HG03045 (cell line): ENCODE measurements at regions not wholly inside any gene's neighbourhood (a gene's known extent, or its start where the extent isn't known, plus 50 kb on each side); places are given as distances from the start of the nearest gene placed in this dataset.
"Not testable (repeated sequence)": the region's sequence is repeated elsewhere in the genome, so short reads cannot be mapped to it uniquely, and the experiment has no call there.

Source experiments
- ATAC-seq: cut with Tn5 transposase; IDR thresholded peaks from one replicate; pipeline ENCODE4 v1.9.1; 2021; ENCODE audit warnings: mild to moderate bottlenecking, moderate library complexity; ENCODE audit not compliant: unreplicated experiment

DNA sequence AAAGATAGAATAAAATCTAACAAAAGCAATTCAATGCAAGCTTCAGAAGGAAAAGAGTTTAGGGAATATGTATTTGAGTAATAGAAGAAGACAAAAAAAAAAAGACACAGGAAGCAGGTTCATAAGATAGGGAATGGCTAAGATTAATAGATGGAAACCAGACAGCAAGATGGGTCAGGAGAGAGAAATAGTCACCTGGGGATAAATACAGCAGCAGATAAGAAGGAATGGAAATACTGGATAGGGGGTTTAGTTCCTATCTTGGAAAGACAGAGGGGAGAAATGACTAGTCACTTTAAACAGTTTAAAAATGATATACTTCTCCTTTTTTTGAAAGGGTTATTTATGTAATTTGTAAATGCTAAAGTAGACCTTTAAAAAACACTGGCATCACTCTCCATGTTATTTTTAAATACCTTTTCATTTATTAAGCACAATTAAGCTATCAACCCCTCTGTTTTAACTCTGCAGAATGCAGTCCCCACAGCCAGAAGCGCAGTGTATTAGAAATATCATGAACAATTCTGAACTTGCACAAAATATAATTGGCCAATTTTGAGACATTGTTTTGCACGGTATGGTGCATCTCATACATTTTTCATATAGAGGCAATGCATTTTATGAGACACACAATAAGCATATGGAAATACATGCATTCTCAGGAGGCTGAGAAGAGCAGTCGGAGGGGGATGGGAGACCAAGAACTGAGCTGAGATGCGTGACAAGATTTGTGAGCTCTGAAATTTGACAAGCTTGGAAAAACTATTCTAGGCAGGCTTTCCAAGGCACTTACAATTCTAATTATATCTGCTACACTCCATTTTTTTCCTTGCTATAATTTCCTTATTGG, 303.4 kb upstream of the PRICKLE1 start:
- no peak for ATAC-seq

DNA sequence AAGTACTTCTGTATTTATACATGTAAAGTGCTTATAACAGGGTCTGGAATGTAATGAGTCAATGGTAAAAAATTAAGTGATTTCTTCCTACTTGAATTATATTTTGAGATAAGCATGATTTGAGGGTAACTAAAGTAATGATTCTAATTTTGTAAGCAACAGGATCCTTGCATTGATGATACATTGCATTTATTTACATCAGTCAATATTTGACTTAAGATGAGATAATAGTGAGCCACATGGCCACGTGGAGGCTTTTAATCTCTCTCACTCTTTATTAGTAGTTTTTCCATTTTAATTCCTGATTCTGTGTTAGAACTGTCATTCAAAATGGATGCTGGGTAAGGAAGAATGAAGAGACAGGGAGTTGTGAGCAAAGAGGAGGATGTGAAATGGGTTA, 298.1 kb upstream of the PRICKLE1 start:
- ATAC-seq: no peak

DNA sequence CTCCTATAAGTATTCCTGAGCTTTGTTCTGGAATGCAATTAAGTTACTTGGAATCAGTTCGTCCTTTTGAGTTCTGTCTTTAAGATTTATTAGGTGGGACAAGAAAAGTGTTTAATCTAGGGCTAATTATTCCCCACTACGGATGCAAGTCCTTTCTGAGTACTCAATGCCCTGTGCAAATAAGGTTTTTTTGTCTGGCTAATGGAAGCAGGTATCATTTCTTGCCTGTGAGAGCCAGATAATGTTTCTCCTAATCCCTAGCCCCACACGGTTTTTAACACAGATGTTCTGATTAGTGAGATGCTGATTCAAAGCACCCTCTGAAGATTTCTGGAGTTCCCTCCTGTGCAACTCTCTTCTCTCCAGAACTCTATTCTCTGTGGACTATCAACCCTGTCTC, 296.6 kb upstream of the PRICKLE1 start:
- no peak for ATAC-seq

DNA sequence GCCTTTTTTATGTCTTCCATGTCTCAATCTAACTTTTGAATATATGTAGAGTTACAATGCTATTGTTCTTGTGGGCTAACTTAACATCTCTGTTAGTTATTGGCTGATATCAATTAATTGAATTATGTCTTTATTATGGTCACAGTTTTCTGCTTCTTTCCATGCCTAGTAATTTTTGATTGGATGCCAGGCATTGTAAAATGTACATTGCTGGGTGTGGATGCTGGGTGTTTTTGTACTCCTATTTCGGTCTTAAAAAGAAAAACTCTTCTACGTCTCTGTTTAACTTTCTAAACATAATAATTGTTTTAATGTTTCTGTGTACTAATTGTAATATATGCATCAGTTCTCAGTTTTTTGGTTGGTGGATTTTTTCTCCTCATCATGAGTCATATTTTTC, 296.1 kb upstream of the PRICKLE1 start:
- no peak for ATAC-seq

DNA sequence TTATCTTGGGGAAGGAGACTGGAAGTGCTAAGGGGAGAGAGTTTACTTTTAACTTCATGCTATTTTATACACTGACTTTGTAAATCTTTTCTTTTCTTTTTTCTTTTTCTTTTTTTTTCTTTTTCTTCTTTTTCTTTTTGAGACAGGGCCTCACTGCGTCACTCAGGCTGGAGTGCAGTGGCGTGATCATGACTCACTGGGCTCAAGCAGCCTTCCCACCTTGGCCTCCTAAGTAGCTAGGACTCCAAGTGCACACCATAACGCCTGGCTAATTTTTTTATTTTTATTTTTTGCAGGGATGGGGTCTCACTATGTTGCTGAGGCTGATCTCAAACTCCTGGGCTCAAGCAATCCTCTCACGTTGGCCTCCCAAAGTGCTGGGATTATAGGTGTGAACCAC, 294.6 kb upstream of the PRICKLE1 start:
- no peak for ATAC-seq

DNA sequence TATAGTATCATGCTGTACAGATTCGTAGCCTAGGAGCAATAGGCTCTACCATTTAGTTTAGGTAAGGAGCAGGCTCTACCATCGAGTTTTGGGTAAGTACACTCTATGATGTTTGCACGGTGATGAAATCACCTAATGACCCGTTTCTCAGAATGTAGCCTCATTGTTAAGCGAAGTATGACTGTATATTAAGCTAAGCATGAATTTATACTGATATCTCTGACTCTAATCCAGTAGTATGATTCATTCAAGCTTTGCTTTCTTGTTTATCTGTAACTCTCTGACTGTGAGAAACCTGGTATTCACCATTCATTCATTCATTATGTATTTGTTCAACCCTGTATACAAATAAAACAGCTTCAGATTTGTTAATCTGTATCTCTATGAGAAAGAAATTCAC, 283.9 kb upstream of the PRICKLE1 start:
- ATAC-seq: no peak

DNA sequence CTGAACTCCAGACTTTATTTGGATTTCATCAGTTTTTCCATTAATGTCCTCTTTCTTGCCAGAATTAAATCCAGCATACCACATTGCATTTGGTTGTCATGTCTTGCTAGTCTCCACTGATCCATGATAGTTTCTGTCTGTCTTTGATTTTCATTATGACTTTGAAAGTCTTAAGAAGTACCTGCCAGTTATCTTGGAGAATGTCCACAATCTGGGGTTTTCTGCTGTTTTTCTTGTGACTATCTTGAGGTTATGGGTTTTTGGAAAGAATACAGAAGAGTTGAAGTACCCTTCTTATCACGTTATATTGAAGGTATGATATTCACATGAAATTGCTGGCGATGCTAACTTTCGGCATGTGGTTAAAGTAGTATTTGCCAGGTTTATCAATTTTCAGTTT, 282.3 kb upstream of the PRICKLE1 start:
- ATAC-seq: no peak

DNA sequence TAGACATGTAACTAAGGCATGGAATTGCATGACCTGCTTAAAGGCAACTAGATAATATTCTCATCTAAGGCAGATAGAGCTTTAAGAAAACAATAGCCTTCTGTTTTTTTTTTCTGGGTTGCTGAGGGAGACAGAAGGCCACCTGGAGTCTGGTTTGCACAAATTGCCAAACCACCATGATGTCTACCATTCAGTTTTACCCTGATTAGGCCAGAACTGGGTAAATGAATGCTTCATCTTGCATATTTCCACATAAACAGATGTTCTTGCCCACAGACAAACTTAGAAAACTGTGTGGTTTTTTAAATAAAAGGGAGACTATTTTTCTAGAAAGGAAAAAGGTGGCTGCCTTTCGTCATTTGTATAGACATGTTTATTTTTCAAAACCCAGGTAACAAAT, 278.7 kb upstream of the PRICKLE1 start:
- ATAC-seq: no peak

DNA sequence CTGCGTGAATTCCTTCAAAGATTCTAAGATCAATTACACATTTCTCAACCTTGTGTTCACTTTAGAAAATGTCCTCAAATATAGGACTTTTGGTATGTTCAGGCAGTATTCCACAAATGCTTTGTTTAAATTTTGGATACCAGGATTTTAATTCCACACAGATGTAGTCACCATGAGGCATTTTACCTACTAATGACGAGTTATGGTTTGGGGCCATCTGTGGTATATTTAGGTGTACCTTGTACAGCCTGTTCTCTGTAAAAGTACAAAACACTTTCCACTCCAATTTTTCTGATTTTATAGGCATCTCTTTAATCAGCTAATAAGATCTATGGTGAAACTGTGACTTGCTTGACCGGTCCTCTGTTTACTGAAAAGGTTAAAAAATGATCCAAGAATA, 275.7 kb upstream of the PRICKLE1 start:
- no peak for ATAC-seq

DNA sequence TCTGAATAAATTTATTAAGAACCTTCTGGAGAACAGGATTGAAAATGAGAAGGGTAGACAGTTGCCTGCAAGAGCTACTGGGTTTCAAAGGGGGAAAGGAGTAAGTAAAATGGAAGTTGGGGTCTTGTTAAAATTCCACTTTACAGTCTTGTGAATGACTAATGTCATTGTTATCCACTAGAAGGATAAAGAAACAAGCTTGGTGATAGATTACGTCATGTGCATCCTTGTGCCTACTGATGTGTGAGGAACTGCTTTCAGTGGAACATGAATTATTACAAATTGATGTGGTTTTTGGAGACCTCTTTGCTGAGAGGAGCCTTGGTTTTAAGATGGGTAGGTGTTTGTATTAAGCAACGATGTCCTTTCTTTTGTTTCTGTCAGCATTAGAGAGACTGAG, 272.5 kb upstream of the PRICKLE1 start:
- ATAC-seq: no peak

DNA sequence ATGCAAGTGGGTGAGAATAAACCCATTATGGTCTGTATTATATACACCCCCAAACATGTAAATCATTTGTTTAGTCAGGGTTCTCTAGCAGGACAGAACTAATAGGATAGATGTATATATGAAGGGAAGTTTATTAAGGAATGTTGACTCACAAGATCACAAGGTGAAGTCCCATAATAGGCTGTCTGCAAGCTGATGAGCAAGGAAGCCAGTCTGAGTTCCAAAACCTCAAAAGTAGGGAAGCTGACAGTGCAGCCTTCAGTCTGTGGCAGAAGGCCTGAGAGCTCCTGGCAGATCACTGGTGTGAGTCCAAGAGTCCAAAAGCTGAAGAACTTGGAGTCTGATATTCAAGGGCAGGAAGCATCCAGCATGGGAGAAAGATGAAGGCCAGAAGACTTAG, 270.8 kb upstream of the PRICKLE1 start:
- not testable (repeated sequence) for ATAC-seq

DNA sequence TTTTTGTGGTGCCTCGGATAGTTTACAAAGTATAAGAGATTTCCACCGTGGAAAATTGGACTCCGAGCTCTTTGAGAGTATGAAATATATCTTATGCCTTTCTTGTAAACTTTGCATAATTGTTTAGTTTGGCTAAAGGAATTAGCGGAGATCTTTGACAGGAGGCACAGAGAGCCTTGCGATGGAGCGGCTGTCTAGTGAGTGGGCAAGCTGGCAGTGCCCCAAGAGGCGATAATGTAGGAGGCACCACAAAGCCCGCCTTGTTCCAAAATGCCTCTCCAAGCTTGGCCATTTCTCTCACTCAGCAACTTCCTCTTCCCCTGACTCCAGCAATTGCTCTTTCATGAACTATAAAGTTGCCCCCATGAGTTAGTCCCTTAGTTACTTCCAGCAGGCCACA, 270.1 kb upstream of the PRICKLE1 start:
- ATAC-seq: no peak

DNA sequence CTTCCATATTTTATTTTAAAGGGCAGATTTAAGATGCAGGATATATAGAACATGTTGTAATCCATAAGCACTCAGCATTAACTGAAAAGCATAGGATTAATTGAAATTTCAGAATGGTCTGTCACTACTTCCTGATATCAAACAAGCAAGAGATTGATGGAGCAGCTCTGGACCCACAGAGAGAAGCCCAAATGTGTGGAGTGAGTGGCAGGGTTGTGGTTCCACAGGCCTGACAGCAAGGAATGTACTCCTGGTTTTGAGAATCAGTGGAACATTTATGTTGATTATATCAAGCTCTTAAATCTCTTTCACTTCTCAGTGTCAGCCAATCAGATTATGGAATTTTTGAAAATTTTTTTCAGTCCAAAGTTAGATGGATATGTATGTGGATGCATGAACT, 267.6 kb upstream of the PRICKLE1 start:
- ATAC-seq: no peak

DNA sequence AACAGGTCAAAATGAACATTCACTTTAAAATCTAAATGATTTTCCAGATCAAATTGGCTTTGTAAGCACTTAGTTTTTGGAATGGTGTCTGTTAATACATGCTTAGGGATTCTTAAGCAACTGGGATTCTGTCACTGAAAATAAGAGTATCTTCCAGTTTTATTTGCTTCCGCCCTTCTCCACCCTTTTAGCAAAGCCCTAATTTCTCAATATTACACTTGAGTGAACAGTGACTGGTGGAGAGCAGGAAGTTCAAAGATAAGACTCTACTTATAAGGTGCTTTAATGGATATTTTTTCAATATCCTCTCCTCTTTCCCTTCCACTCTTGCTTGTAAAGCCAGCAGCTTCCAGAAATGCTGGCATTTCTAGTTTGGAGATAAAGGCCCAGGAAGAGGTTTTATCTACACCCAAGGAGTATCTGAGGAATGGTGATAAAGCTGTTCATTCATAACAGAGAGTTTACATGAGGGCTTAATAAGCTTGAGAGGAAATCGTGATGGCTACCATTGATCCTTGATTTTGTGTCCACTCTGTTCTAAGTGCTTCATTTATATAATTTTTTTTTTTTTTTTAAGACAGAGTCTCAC, 265.9 kb upstream of the PRICKLE1 start:
- no peak for ATAC-seq

DNA sequence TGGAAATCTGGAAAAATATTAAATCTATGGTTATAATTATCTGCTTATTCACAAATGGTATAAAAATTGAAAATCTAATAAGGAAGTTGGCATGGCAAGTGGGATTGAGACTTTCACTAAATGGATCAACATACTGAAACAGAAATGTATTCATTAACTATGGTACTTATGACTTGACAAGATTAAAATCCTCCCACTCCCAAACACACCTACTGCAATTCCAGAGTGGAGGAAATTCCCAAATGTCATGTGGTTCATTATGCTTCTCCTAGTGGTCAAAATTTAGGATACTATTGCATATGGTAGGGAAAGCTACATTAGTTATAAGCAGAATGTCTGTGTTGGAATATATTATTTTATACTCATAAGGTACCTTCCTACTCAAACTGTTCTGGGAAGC, 265.3 kb upstream of the PRICKLE1 start:
- no peak for ATAC-seq

DNA sequence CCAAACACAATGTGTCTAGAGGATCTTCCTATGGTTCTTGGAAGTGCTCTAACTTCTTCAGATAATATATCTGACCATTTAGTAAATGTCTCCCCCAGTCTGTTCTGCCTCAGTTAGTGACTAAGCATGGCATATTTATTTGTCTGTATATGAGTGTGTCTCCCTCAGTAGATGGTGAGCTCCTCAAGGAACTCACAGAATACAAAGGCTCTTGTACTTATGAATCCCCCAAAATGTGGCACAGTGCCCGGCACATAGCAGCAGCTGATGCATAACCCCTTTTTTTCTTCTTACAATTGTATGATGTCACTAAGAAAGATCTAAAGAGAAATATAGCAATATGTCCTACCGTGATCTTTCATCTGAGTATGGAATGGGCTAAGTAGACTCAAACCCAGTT, 264.7 kb upstream of the PRICKLE1 start:
- ATAC-seq: no peak

DNA sequence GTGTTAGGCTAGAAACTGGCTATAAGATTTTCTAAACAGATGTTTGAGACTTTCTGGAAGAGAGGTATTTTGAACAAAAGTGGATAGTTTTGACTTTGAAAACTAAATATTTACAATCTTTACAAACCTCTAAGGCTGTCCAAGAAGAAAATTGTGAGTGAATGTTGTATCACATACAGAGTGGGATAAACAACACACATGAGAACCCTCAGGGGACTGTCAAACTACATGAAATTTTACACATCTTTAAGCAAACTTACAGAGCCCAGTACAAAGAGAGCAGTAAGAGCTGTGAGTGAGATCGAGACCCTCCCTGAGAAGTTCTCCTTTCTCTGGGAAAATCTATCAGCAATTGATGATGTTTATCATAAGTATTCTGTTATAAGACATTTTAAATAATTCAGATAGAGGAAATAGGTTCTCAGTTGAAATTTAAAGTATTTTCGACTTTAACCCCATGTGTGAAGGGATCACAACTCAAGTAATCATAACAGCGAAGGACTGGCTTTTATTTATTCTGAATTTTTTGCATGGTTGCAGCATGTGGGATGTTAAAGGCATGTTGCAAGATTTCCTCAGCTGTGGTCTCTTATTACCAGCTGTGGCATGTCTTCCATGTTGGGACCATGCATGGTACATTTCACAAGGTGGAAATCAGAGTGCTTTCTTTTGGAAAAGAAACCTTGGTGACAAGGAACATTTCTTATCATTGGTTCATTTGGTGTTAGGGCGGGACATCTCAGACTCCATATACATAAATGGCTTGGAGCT, 264.0 kb upstream of the PRICKLE1 start:
- no peak for ATAC-seq

DNA sequence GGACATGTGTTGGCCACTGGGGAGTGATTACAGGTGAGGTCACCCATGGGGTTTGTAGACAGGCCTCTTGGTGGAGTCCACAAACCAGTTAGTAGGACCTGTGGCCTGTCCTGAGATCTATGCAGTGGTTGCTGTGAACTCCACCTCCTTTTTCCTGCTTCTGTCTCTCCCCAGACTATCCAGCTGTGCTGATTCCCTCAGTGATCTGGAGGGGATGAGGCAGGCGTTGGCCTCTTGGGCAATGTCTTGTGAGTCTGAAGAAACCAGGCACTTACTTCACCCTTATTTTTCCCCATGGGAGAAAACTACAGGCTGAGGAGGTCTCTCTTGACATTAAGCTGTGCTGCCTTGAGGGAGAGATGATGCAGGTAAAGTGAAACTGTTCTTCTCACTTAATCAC, 257.2 kb upstream of the PRICKLE1 start:
- no peak for ATAC-seq

DNA sequence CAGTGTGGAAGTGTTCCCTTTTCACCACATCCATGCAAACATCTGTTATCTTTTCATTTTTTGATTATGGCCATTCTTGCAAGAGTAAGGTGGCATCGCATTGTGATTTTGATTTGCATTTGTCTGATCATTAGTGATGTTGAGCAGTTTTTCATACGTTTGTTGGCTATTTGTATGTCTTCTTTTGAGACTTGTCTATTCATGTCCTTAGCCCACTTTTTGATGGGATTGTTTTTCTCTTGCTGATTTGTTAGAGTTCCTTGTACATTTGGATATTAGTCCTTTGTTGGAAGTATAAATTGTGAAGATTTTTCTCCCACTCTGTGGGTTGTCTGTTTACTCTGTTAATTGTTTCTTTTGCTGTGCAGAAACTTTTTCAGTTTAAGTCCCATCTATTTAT, 244.5 kb upstream of the PRICKLE1 start:
- ATAC-seq: no peak

DNA sequence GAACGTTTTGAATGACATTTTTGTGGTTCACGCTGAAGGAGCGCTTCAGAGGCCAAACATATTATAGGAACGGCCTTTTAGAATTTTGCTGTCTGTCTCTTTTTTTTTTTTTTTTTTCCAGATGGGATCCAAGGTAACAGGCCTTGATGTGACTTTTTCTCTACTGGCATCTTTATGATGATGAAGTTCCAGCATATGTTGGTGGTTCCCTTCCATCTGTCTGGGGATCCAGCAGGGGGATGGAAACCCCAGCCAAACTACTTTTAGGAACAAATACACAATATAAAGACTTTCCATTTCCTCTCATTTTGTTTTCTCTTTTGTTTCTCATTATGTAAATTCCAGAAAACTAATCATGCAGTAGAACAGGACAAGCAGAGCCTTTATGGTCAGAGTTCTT, 239.3 kb upstream of the PRICKLE1 start:
- ATAC-seq: no peak

DNA sequence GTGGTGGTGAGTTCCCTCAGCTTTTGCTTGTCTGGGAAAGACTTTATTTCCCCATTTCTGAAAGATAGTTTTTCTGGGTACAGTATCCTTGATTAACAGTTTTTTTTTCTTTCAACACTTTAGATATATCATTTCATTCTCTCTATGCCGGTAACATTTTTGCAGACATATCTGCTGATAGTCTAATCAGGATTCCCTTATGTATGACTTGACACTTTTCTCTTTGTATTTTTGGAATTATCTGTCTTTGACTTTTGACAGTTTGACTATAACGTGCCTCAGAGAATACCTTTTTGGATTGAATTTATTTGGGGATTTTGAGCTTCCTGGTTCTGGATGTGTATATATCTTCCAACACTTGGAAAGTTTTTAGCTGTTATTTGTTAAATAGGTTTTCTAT, 234.8 kb upstream of the PRICKLE1 start:
- ATAC-seq: no peak

DNA sequence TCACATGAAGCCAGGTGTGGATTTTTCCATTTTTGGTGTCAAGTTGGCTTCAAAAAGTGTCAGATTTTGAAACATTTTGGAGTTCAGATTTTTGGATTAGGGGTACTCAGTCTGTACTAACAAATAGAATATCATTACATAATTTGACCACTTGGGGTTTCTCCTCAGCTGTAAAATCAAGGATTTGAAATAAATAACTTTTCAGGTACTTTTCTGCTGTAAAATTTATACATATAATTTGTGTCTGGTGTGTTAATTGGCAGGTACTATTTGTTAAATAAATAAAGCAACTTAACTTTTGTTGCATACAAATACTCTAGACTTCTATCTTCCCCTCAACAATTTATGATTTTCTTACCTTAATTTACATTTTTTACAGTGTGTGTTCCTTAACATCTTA, 234.1 kb upstream of the PRICKLE1 start:
- ATAC-seq: no peak
